Stomach (tissue), 8 donors: ENCODE measurements at regions not wholly inside any gene's neighbourhood (a gene's known extent, or its start where the extent isn't known, plus 50 kb on each side); places are given as distances from the start of the nearest gene placed in this dataset.

Experiments
- DNase-seq, 2 donors: peaks; one replicate each; pipeline versions ENCODE4 v3.0.0 to v3.0.0-alpha.2; 2013 to 2019
- H3K27ac ChIP-seq, 5 donors: fragments of 200-600 bp in 4 of 5; sonication (generic) in 4 of 5; one replicate each; pipeline ENCODE4 v1.5.1; 2013 to 2019; ENCODE audit warnings: mild to moderate bottlenecking in 1 of 5, moderate library complexity in 1 of 5
- H3K27me3 ChIP-seq, 3 donors: fragments of 200-600 bp; sonication (generic); one replicate each; pipeline ENCODE4 v1.5.1; 2017 to 2019; ENCODE audit warnings: mixed run types in 1 of 3
- H3K36me3 ChIP-seq, 4 donors: fragments of 200-600 bp; sonication (generic); 1 replicate in 3 of 4; 2 replicates in 1 of 4; pipeline ENCODE4 v1.5.1; 2016 to 2019
- H3K4me1 ChIP-seq, 4 donors: fragments of 200-600 bp; sonication (generic); one replicate each; pipeline ENCODE4 v1.5.1; 2016 to 2019
- H3K4me3 ChIP-seq, 4 donors: fragments of 200-600 bp; sonication (generic) in 3 of 4; one replicate each; pipeline ENCODE4 v1.5.1; 2016 to 2019; ENCODE audit warnings: mild to moderate bottlenecking in 1 of 4
- H3K9me3 ChIP-seq, 4 donors: fragments of 200-600 bp; sonication (generic); one replicate each; pipeline ENCODE4 v1.5.1; 2016 to 2019
- EP300 ChIP-seq: sonication (generic); formaldehyde crosslinking; IDR thresholded peaks from one replicate; pipeline ENCODE4 v1.6.1; 2017; ENCODE audit warnings: antibody characterized with exemption
- POLR2A ChIP-seq, 4 donors: fragments of 450-650 bp; IDR thresholded peaks; one replicate each; pipeline ENCODE4 v1.6.1; 2016; ENCODE audit warnings: antibody characterized with exemption in 4 of 4, control low read depth in 2 of 4, mild to moderate bottlenecking in 1 of 4, moderate library complexity in 1 of 4
- POLR2AphosphoS5 ChIP-seq, 3 donors: sonication (generic); formaldehyde crosslinking; IDR thresholded peaks; one replicate each; pipeline ENCODE4 v1.6.1; 2016; ENCODE audit warnings: antibody characterized with exemption in 3 of 3
- WGBS, 5 donors: extraction: QIAGEN DNeasy Blood & Tissue Kit in 3 of 5; methylation state at CpG; one replicate each; pipeline versions ENCODE4 v1.1.5 to v1.1.7; 2013 to 2018; 5-methylcytosine and 5-hydroxymethylcytosine counted together
- intact Hi-C: fragments of 100-400 bp; cut with DNase I; formaldehyde crosslinking; loops from one replicate; pipeline ENCODE4 v1.15.1; 2023; ENCODE audit warnings: low total_unique reads
- TF ChIP-seq, protein P1 (sequence below), 7 experiments: fragments of 450-650 bp in 4 of 7; fragments of 200-600 bp in 3 of 7; sonication (generic) in 3 of 7; IDR thresholded peaks; one replicate each; pipeline ENCODE4 v1.5.1; 2016 to 2019; ENCODE audit warnings: antibody characterized with exemption in 7 of 7, control low read depth in 2 of 7, mild to moderate bottlenecking in 1 of 7
- donor health status: healthy with polysubstance abuse.
- donor health status: Bipolar disorder and iron deficiency.
- donor health status: healthy.

- 81 to 95% (median 93%) methylated on average over 2 of the region's 2 CpGs for WGBS, 5 donors
- TF ChIP-seq POLR2A (IDR thresholded peaks at IDR 0.05): no peak
- TF ChIP-seq, protein P1, sequence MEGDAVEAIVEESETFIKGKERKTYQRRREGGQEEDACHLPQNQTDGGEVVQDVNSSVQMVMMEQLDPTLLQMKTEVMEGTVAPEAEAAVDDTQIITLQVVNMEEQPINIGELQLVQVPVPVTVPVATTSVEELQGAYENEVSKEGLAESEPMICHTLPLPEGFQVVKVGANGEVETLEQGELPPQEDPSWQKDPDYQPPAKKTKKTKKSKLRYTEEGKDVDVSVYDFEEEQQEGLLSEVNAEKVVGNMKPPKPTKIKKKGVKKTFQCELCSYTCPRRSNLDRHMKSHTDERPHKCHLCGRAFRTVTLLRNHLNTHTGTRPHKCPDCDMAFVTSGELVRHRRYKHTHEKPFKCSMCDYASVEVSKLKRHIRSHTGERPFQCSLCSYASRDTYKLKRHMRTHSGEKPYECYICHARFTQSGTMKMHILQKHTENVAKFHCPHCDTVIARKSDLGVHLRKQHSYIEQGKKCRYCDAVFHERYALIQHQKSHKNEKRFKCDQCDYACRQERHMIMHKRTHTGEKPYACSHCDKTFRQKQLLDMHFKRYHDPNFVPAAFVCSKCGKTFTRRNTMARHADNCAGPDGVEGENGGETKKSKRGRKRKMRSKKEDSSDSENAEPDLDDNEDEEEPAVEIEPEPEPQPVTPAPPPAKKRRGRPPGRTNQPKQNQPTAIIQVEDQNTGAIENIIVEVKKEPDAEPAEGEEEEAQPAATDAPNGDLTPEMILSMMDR (IDR thresholded peaks at IDR 0.05): no peak
- TF ChIP-seq POLR2AphosphoS5 (IDR thresholded peaks at IDR 0.05): no peak
- TF ChIP-seq EP300: no peak
- H3K4me3 ChIP-seq: no peak overlapping the region
- no peaks in the 10 kb centered on the region for H3K36me3 ChIP-seq
- H3K27me3 ChIP-seq: no peaks in the 10 kb centered on the region
- DNase-seq: no peak
- intact Hi-C loops: no loop called here
- no peak overlapping the region for H3K27ac ChIP-seq
- no peaks in the 10 kb centered on the region for H3K9me3 ChIP-seq
- no peaks in the 10 kb centered on the region for H3K4me1 ChIP-seq
Observed at GRCh38 chr3:159655202-159655601, 333.4 kb upstream of the IL12A start.

DNA sequence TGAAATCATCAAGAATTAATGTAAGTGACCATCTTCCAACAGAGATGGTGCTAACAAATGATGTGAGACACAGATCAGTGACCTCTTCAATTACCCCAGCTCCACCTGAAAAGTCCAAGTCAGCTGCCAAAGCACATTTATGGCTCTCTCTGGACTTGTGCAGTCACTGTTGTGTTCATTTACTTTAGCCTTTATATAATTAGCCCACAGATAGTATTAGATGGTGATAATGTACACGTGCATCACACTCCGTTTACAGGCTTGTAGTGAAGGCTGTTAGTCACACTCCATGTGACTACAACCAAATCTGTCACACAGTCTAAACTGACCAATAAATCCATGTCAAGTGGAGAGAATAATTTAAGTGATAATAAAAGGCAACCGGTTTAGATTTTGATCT, 331.5 kb upstream of the IL12A start:
- H3K4me1 ChIP-seq: no peaks in the 10 kb centered on the region
- 47 to 53% (median 52%) methylated on average over 3 of the region's 3 CpGs for WGBS, 5 donors
- no peaks in the 10 kb centered on the region for H3K36me3 ChIP-seq
- no peak for DNase-seq
- H3K27ac ChIP-seq: no peak overlapping the region
- H3K9me3 ChIP-seq: peaks cover 0 to 8% (median under 1%) of the 10 kb centered on the region in 4 donors
- TF ChIP-seq POLR2AphosphoS5 (IDR thresholded peaks at IDR 0.05): no peak
- TF ChIP-seq POLR2A (IDR thresholded peaks at IDR 0.05): no peak
- TF ChIP-seq, protein P1 (IDR thresholded peaks at IDR 0.05): no peak
- no peak for TF ChIP-seq EP300
- no peaks in the 10 kb centered on the region for H3K27me3 ChIP-seq
- intact Hi-C loops: no loop called here
- H3K4me3 ChIP-seq: no peak overlapping the region

DNA sequence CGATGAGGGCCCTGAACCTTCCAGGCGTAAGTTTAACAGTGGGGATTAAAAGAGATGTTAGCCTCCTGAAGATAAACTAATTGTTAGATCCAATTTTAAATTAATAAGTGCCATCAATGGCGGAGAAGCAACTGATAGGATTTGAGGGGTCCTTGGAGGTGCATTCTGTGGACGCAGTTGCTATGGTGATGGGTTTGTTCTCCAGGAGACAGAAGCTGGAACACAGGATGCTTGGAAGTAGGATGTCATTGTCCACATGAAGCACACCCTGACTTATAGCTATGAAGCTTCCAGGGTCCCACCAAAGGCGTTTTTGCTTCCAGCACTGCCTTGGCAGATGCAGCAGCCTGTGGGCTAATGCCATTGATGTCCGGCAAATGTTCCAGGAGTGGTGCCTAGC, 331.0 kb upstream of the IL12A start:
- H3K27ac ChIP-seq: no peak overlapping the region
- intact Hi-C loops: no loop called here
- no peaks in the 10 kb centered on the region for H3K4me1 ChIP-seq
- no peak overlapping the region for H3K4me3 ChIP-seq
- H3K36me3 ChIP-seq: no peaks in the 10 kb centered on the region
- no peak for DNase-seq
- TF ChIP-seq POLR2AphosphoS5 (IDR thresholded peaks at IDR 0.05): no peak
- TF ChIP-seq, protein P1 (IDR thresholded peaks at IDR 0.05): no peak
- TF ChIP-seq EP300: no peak
- TF ChIP-seq POLR2A (IDR thresholded peaks at IDR 0.05): no peak
- WGBS, 5 donors: 88 to 98% (median 91%) methylated on average over 6 of the region's 6 CpGs
- H3K27me3 ChIP-seq: no peaks in the 10 kb centered on the region
- peaks cover 0 to 12% (median 3%) of the 10 kb centered on the region in 4 donors for H3K9me3 ChIP-seq

- no peak overlapping the region for H3K27ac ChIP-seq
- no peaks in the 10 kb centered on the region for H3K27me3 ChIP-seq
- peaks cover 0 to 13% (median 3%) of the 10 kb centered on the region in 4 donors for H3K9me3 ChIP-seq
- no peak overlapping the region for H3K4me3 ChIP-seq
- no peaks in the 10 kb centered on the region for H3K36me3 ChIP-seq
- no peak for DNase-seq
- intact Hi-C loops: no loop called here
- 89 to 98% (median 91%) methylated on average over 3 of the region's 3 CpGs for WGBS, 5 donors
- TF ChIP-seq POLR2AphosphoS5 (IDR thresholded peaks at IDR 0.05) (no peak), EP300 (no peak), POLR2A (IDR thresholded peaks at IDR 0.05) (no peak)
- TF ChIP-seq, protein P1 (IDR thresholded peaks at IDR 0.05): no peak
- no peaks in the 10 kb centered on the region for H3K4me1 ChIP-seq
Observed at GRCh38 chr3:159660326-159660725, 328.3 kb upstream of the IL12A start.
